Omental fat pad (tissue), 3 donors: ENCODE measurements at regions not wholly inside any gene's neighbourhood (a gene's known extent, or its start where the extent isn't known, plus 50 kb on each side); places are given as distances from the start of the nearest gene placed in this dataset.
"Not testable (repeated sequence)": the region's sequence is repeated elsewhere in the genome, so short reads cannot be mapped to it uniquely, and the experiment has no call there.

Experiments used
- ATAC-seq: fragments of 150-250 bp; one replicate; pipeline ENCODE4 v1.9.1; 2016; ENCODE audit warnings: mild to moderate bottlenecking, moderate library complexity; ENCODE audit not compliant: low FRiP score
- DNase-seq: peaks from one replicate; pipeline ENCODE4 v3.0.0-alpha.2; 2019; ENCODE audit warnings: low spot score
- CTCF ChIP-seq, 3 donors: fragments of 450-650 bp; IDR thresholded peaks; one replicate each; pipeline ENCODE4 v1.5.1; 2016 to 2017; ENCODE audit warnings: antibody characterized with exemption in 3 of 3, mild to moderate bottlenecking in 3 of 3, moderate library complexity in 2 of 3

- no peak for TF ChIP-seq CTCF (IDR thresholded peaks at IDR 0.05)
- DNase-seq = no peak
- ATAC-seq = peak; percentile 54
Measured at GRCh38 chr7:17043012-17043877, 161.5 kb upstream of the AGR3 start.

- ATAC-seq (no peak), DNase-seq (no peak)
- TF ChIP-seq CTCF (IDR thresholded peaks at IDR 0.05) = no peak
Measured at GRCh38 chr7:17044396-17044795, 162.6 kb upstream of the AGR3 start.

GRCh38 chr7:17044861-17045260 is 163.1 kb upstream of the AGR3 start:
- DNase-seq (no peak), ATAC-seq (no peak)
- no peak for TF ChIP-seq CTCF (IDR thresholded peaks at IDR 0.05)

- ATAC-seq = no peak
- DNase-seq = no peak
- no peak for TF ChIP-seq CTCF (IDR thresholded peaks at IDR 0.05)
Measured at GRCh38 chr7:17046259-17046658, 164.5 kb upstream of the AGR3 start.

GRCh38 chr7:17046666-17047065 is 164.9 kb upstream of the AGR3 start:
- ATAC-seq (no peak), DNase-seq (no peak)
- no peak for TF ChIP-seq CTCF (IDR thresholded peaks at IDR 0.05)

- not testable (repeated sequence) for ATAC-seq, DNase-seq
Measured at GRCh38 chr7:17053164-17053563, 171.4 kb upstream of the AGR3 start.

- no peak for ATAC-seq
- no peak for TF ChIP-seq CTCF (IDR thresholded peaks at IDR 0.05)
- DNase-seq = no peak
Measured at GRCh38 chr7:17054206-17054605, 172.4 kb upstream of the AGR3 start.
